Activated CD8-positive, alpha-beta memory T cell treated with anti-CD3 and anti-CD28 coated beads, Interleukin-2, amount 50 U/mL, for 4 hours (primary cell): ENCODE measurements at regions not wholly inside any gene's neighbourhood (a gene's known extent, or its start where the extent isn't known, plus 50 kb on each side); places are given as distances from the start of the nearest gene placed in this dataset.

Source experiments
- DNase-seq: peaks from one replicate; pipeline ENCODE4 v3.0.0-alpha.2; 2020

GRCh38 chr9:107730666-107731065 is 241.1 kb upstream of the KLF4 start:
- DNase-seq, result no peak

DNA sequence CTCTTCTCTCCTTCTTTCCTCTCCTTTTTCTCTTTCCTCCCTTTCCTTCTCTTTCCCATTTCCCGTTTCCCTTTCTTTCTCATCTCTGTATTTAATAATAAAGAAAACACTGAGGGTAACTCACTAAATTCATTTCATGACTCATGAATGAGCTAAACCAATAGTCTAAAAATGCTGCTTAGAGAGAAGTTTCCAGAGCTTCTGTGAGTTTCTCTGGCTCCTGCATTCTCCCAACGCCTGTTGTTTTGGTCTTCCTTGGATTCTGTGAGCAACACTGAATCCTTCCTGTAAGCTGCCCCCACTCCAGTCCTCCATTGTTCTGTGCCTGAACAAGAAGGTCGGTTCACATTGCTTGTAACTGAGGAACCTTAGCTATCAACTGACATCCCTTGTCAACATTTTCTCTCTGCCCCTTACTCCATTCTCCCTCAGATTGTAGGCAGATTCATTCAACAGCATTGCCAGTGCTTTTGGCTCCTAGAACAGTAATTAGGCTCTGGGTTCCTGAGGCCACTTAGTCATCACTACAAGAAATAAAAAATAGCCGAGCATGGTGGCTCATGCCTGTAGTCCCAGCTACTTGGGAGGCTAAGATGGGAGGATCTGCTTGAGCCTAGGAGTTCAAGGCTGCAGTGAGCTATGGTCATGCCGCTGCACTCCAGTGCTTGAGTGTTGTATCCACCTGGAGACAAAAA is 237.7 kb upstream of the KLF4 start:
- DNase-seq, result no peak

- DNase-seq, result no peak
These were observed 233.4 kb upstream of the KLF4 start for GRCh38 chr9:107723015-107723414.

- no peak for DNase-seq
These were observed 232.2 kb upstream of the KLF4 start for GRCh38 chr9:107721705-107722245.

DNA sequence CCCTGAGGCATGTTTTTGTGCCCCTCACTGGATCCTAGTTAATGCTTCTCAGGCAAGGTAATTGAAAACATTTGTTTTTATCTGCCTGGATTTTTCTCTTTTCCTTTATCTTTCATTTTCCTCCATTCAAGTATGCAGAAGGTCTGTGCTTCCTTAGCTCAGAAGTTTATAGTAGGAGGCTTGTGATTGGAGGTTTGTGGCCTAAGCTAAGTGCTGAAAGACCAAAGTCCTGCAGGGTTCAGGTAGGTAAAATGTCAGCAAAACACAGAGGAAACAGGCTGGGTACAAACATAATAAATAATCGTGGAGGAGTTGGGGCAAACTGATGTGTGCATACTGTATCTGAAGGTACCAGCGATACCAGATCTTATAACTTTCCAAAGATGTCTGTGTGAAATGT is 230.9 kb upstream of the KLF4 start:
- DNase-seq, result no peak

DNA sequence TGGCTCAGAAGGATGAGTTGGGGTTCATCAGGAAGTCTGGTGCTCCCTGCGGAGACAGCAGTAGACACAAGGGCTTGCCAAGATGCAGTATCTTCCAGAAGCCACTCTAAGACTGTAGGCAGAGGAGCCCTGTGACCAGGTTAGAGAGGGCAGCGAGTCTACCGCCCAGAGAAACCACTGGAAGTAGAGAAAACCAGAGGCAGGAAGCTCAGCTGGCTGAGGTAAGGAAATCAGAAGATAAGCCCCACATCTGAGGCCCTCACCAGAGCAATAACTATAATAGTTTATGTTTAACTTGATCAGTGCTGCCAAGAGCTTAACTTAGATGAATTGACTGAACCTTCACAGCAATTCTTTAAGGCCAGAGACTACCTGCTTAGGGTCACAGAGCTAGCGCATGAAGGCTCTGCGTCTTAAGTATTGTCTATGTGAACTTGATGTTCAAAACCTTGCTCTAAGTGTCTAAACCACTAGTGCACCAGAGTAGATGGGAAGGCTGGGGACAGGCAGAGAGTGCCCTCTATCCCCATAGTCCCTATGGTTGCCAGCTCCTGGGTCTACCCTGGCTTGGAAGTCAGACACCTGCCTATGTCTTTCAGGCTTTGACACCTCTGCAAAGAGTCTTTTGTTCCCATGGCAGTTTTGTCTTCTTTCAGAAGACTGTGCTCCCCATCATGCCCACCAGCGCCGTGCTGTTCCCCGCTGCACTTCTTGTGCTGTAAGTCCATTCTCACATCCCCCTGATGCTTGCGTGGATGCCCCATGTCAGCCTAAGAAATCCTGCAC is 228.2 kb upstream of the KLF4 start:
- no peak for DNase-seq

- no peak for DNase-seq
These were observed 226.2 kb upstream of the KLF4 start for GRCh38 chr9:107715740-107716139.

GRCh38 chr9:107713470-107713869 is 223.9 kb upstream of the KLF4 start:
- DNase-seq, result no peak

- DNase-seq, result no peak
These were observed 222.8 kb upstream of the KLF4 start for GRCh38 chr9:107712390-107712789.

DNA sequence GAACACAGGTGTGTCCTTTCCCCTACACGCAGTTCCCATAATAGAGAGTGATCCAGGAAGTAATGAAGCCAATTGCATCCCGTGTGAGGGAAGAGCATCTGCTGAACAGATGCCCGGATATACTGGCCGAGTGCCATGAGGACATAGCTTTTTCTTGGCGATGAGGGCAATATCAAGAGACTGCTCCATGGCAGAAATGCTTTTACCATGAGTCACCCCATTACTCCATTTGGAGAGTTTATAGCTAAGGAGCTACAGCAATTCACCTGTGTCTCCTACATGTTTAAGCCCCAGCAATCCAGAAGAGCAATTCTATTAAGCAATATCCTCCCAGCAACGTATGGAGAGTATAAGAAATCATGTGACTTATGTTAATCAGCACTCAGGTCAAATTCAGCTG is 222.0 kb upstream of the KLF4 start:
- DNase-seq, result no peak

DNA sequence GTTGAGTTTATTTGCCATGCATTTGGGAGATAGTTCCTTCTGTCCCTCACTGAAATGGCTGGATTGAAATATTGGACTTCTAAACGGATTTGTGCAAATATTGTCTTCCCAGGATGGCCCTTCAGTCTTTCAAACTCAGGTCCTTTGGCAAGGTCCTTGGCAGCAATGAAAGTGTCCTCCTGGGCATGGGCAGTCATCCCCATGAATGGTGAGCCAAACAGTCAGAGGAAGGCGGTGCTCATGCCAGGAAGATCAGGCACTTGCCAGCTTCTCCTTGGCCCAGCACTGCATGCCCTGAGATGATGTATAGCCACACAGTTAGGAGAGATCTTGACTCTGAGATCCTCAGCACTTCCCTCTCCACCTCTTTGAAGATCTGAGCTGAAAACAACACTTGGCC is 221.4 kb upstream of the KLF4 start:
- no peak for DNase-seq

- no peak for DNase-seq
These were observed 221.0 kb upstream of the KLF4 start for GRCh38 chr9:107710546-107710945.

GRCh38 chr9:107708791-107709190 is 219.2 kb upstream of the KLF4 start:
- no peak for DNase-seq

DNA sequence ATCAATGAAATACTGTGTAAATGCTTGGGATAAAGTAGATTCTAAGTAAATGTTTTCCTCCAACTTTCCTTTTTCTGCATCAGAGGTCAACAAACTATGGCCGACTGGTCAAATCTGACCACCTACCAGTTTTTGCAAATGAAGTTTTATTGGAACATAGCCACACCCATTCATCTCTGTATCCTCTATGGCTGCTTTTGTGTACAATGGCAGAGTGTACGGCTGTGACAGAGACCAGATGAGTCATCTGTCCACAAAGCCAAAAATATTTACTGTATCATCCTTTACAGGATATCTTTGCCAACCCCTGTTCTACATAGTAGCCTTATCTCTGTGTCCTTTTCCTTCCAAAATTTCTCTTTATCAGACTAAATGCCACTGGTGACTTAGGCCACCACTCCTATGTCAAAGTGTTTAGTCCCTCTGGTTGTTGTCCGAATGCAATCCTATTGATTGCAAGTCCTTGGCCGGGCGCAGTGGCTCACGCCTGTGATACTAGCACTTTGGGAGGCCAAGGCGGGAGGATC is 218.4 kb upstream of the KLF4 start:
- DNase-seq, result no peak

DNA sequence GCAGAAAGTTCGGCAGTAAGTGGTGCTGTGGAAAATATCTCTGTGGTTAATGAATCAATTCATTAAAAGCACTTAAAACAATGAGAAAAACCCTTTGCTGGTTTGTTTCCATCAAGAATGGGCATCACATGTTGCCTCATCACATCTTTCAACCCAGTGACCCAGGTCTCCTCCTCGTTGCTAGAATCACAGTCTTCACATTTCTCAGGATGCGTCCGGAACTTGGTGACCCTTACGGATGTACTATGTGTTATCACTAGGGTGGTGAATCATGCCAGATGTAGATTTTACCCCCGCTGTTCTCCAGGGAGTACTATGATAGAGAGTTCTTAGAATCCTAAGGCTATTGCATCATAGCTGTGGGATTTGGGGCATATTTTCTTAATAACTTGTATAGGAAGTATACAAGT is 217.9 kb upstream of the KLF4 start:
- DNase-seq, result no peak

- DNase-seq, result no peak
These were observed 217.3 kb upstream of the KLF4 start for GRCh38 chr9:107706701-107707427.

GRCh38 chr9:107705521-107705920 is 216.0 kb upstream of the KLF4 start:
- no peak for DNase-seq

DNA sequence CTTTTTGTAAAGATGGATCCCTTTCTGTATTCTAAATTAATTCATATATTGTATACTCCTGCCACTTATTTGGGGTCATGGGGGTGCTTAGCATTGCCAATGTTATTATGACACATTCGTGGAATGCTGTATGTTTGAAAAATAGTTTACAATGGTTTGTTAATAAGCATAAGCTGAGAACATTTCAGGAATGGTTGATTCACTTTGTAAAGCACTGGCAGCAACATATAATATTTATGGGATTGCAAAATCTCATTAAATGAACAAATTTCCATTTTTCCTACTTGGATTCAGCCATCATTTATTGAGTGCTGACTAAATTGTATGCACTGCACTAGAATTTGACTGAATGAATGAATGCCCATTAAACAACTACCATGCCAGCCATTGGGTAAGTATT is 215.2 kb upstream of the KLF4 start:
- no peak for DNase-seq

DNA sequence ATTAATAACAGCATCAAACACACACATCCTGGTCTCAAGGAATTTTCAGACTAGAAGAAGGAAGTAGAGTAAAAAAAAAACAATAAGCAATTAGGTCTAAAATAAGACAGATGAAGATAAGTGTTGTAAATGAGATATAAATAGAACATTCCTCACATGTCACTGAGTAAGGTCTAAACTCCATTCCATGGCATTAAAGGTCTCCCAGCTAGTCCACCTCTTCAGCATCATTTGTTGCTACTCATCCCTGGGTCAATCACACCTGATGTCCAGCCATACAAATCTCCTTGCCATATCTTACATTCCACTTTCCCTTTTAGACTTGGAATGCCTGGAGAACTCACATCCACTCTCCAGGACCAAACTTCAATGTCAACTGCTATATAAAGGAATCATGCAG is 214.1 kb upstream of the KLF4 start:
- no peak for DNase-seq

DNA sequence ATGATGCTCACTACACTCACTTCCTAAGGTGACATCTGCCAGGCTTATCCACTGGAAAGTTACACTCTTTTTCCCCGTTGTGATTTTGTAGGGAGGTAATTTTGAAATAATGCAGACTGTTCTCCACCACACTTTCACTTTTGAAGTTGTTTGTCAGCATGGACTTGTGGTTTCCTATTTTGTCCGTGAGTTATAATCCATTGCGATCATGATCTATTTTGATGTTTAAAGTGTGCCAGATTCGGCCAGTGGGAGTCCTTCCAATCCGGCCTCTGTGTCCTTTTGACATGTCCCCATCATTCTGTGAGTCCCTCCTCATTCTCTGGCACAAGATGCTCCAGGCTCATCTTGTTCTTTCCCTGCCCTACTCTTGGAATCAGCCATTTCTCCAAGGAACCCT is 211.3 kb upstream of the KLF4 start:
- no peak for DNase-seq

DNA sequence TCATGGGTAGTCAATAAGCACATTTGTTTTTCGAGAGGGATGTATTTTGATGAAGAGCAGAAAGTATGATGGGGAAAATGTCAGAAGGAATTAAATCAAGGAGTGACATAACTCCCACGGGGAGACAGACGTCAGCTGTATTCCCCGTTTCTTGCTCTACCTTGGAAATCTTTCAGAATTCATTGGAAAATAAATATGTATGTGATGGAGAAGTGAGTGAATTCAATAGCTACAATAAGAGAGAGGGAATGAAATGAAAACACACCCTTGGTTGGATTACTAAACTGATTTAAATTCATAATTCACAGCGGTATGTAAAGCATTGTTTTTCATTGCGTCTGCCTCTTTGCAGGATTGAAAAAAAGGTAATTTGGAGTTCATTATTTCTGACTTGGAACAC is 209.7 kb upstream of the KLF4 start:
- no peak for DNase-seq

DNA sequence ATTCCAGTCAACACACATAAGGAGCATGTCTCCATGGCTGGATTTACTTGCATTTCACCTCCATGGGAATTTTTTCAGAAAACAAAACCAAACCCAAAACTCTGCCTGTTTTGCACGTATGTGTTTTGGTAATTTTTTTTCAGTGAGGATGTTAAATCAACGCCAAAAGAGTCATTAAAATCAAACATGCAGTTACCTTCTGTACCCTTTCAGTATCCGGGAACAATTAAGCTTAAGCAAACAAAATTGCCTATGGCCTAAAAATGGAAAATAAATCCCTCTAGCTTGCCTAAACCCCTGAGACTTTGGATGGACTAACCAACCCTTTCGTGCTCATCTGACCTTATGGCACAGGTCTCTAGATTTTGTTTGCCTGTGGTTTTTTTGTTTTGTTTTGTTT is 209.2 kb upstream of the KLF4 start:
- no peak for DNase-seq

GRCh38 chr9:107696302-107696701 is 206.7 kb upstream of the KLF4 start:
- no peak for DNase-seq

DNA sequence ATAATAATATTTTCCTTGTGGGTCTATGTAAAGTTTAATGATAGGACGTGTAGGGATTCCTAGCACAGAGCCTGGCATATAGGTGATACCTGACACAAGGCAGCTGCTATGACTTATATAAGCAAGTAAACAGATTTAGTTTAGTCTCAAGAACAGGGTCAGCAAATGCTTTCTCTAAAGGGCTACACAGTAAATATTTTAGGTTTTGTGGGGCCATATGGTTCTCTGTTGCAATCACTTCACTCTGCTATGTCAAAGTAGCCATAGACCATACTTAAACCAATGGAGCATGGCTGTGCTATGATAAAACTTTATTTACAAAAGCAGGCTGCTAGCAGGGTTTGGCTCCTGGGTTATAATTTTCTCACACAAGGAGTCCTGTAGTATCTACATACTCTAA is 204.8 kb upstream of the KLF4 start:
- no peak for DNase-seq
